HepG2 (cell line): ENCODE measurements at regions not wholly inside any gene's neighbourhood (a gene's known extent, or its start where the extent isn't known, plus 50 kb on each side); places are given as distances from the start of the nearest gene placed in this dataset.

Experiments
- ATAC-seq: fragments of 200-7000 bp; cut with Tn5 transposase; 3 replicates; pipeline ENCODE4 v1.9.1; 2020; ENCODE audit warnings: mild to moderate bottlenecking, moderate library complexity
- BruUV-seq: library from RNA; stranded (reverse); fragments of 400-500 nt; replicated peaks from 2 replicates; lab custom pipeline; 2021; lab: Mats Ljungman, UMichigan
- CTCF ChIA-PET: fragments of 300-600 bp; formaldehyde crosslinking; extraction: SDS; loops from one replicate; lab custom pipeline; 2021; ENCODE audit warnings: low total read pairs, inconsistent platforms, low intra/inter-chr PET ratio; lab: Yijun Ruan, JAX
- POLR2A ChIA-PET: fragments of 350-600 bp; sonication (Branson Sonifier 250); formaldehyde crosslinking; loops from one replicate; lab custom pipeline; 2020; ENCODE audit warnings: antibody characterized with exemption, inconsistent platforms; lab: Yijun Ruan, JAX
- DNase-seq: peaks from one replicate; pipeline ENCODE4 v3.0.0-alpha.2; 2015; ENCODE audit warnings: low spot score
- FAIRE-seq: peaks from 3 replicates; lab custom pipeline; 2011; peaks lifted over from hg19 to GRCh38; lab: Jason Lieb, UNC
- H2AFZ ChIP-seq: one replicate; pipeline ENCODE4 v1.6.1; 2011; ENCODE audit warnings: low read length, inconsistent platforms
- H3K27ac ChIP-seq: fragments of 300-600 bp; 3 replicates; pipeline ENCODE4 v1.8.0; 2011; ENCODE audit warnings: mixed run types, mild to moderate bottlenecking, mixed read lengths, low read length, inconsistent platforms; ENCODE audit not compliant: insufficient read depth; ENCODE audit errors: extremely low read length
- H3K27me3 ChIP-seq, 2 experiments: fragments of 200-600 bp in 1 of 2; 2 replicates in 1 of 2; 3 replicates in 1 of 2; pipeline versions ENCODE4 v1.6.0 to v1.8.0; 2011; ENCODE audit warnings: low read length in 2 of 2, mild to moderate bottlenecking in 2 of 2, moderate library complexity in 2 of 2, inconsistent platforms in 1 of 2; ENCODE audit not compliant: insufficient read depth in 2 of 2, control insufficient read depth in 1 of 2
- H3K36me3 ChIP-seq, 2 experiments: fragments of 200-600 bp in 1 of 2; replicated peaks in 1 of 2; 2 replicates in 1 of 2; 3 replicates in 1 of 2; pipeline versions ENCODE4 v1.5.1 to v1.8.0; 2011; ENCODE audit warnings: low read length in 2 of 2, inconsistent platforms in 1 of 2; ENCODE audit not compliant: insufficient read depth in 2 of 2, control insufficient read depth in 1 of 2
- H3K4me1 ChIP-seq: 2 replicates; pipeline ENCODE4 v1.5.1; 2012; ENCODE audit warnings: low read length, inconsistent platforms; ENCODE audit not compliant: insufficient read depth
- H3K4me2 ChIP-seq: 2 replicates; pipeline ENCODE4 v1.6.0; 2011; ENCODE audit warnings: low read depth, low read length, inconsistent platforms
- H3K4me3 ChIP-seq, 3 experiments: fragments of 200-600 bp in 1 of 3; sonication (generic), shearing (Covaris generic) in 1 of 3; replicated peaks in 1 of 3; 2 replicates each; pipeline ENCODE4 v1.5.1; 2011 to 2016; ENCODE audit warnings: low read length in 3 of 3, inconsistent platforms in 2 of 3, low read depth in 2 of 3, mild to moderate bottlenecking in 2 of 3, control low read depth in 1 of 3, mixed read lengths in 1 of 3; ENCODE audit not compliant: insufficient read depth in 1 of 3
- H3K79me2 ChIP-seq: one replicate; pipeline ENCODE4 v1.6.1; 2011; ENCODE audit warnings: low read length, inconsistent platforms; ENCODE audit not compliant: insufficient read depth
- H3K9ac ChIP-seq: 2 replicates; pipeline ENCODE4 v1.6.0; 2011; ENCODE audit warnings: mild to moderate bottlenecking, low read depth, low read length, inconsistent platforms; ENCODE audit not compliant: insufficient read depth
- H3K9me3 ChIP-seq: 2 replicates; pipeline ENCODE4 v1.5.1; 2012; ENCODE audit warnings: mild to moderate bottlenecking, low read length
- H4K20me1 ChIP-seq: 2 replicates; pipeline ENCODE4 v1.6.0; 2011; ENCODE audit warnings: inconsistent platforms, mild to moderate bottlenecking, low read length, moderate library complexity; ENCODE audit not compliant: insufficient read depth
- ARNT ChIP-seq: fragments of 450-650 bp; IDR thresholded peaks from 2 replicates; pipeline ENCODE4 v1.6.1; 2017
- FOXK1 ChIP-seq: sonication (generic); formaldehyde crosslinking; IDR thresholded peaks from 2 replicates; pipeline ENCODE4 v1.4.0; 2020; ENCODE audit warnings: low read depth, missing genetic modification reagents, borderline replicate concordance
- FOXM1 ChIP-seq: sonication (generic); formaldehyde crosslinking; IDR thresholded peaks from 2 replicates; pipeline ENCODE4 v1.5.0; 2020; ENCODE audit warnings: missing genetic modification reagents
- GTF2F1 ChIP-seq: fragments of 150-350 bp; IDR thresholded peaks from 2 replicates; pipeline ENCODE4 v1.6.1; 2014; ENCODE audit warnings: low read length
- HIVEP1 ChIP-seq: sonication (generic); formaldehyde crosslinking; IDR thresholded peaks from 2 replicates; pipeline ENCODE4 v1.4.0; 2020; ENCODE audit warnings: mild to moderate bottlenecking, missing genetic modification reagents
- HOXA9 ChIP-seq: sonication (generic); formaldehyde crosslinking; IDR thresholded peaks from 2 replicates; pipeline ENCODE4 v1.8.1; 2022; ENCODE audit warnings: missing genetic modification reagents, mild to moderate bottlenecking, moderate library complexity, borderline replicate concordance
- KMT2B ChIP-seq: IDR thresholded peaks from 2 replicates; pipeline ENCODE4 v1.6.1; 2016; ENCODE audit warnings: missing genetic modification reagents, missing compliant biosample characterization
- RELA ChIP-seq: sonication (generic); formaldehyde crosslinking; IDR thresholded peaks from 2 replicates; pipeline ENCODE4 v1.4.0; 2020; ENCODE audit warnings: missing genetic modification reagents
- SAFB2 ChIP-seq: sonication (generic); formaldehyde crosslinking; IDR thresholded peaks from 2 replicates; pipeline ENCODE4 v1.5.1; 2020; ENCODE audit warnings: missing genetic modification reagents, low read depth, mild to moderate bottlenecking, borderline replicate concordance
- SIN3B ChIP-seq: fragments of 150-350 bp; IDR thresholded peaks from 2 replicates; pipeline ENCODE4 v1.6.1; 2014; ENCODE audit warnings: low read length
- ZBTB14 ChIP-seq: sonication (generic); formaldehyde crosslinking; IDR thresholded peaks from 2 replicates; pipeline ENCODE4 v1.4.0; 2020; ENCODE audit warnings: missing genetic modification reagents
- ZNF251 ChIP-seq: sonication (generic); formaldehyde crosslinking; IDR thresholded peaks from 2 replicates; pipeline ENCODE4 v1.9.0; 2021; ENCODE audit warnings: mild to moderate bottlenecking, missing genetic modification reagents
- ZNF260 ChIP-seq: sonication (generic); formaldehyde crosslinking; IDR thresholded peaks from 2 replicates; pipeline ENCODE4 v1.4.0; 2020; ENCODE audit warnings: missing genetic modification reagents, low read depth, mild to moderate bottlenecking, borderline replicate concordance
- ZNF367 ChIP-seq: sonication (generic); formaldehyde crosslinking; IDR thresholded peaks from 2 replicates; pipeline ENCODE4 v1.4.0; 2020; ENCODE audit warnings: missing genetic modification reagents, borderline replicate concordance
- ZNF549 ChIP-seq: sonication (generic); formaldehyde crosslinking; IDR thresholded peaks from 2 replicates; pipeline ENCODE4 v1.5.0; 2020; ENCODE audit warnings: missing genetic modification reagents
- ZNF550 ChIP-seq: sonication (generic); formaldehyde crosslinking; IDR thresholded peaks from 2 replicates; pipeline ENCODE4 v1.4.0; 2020; ENCODE audit warnings: mild to moderate bottlenecking, missing genetic modification reagents, borderline replicate concordance
- ZNF790 ChIP-seq: sonication (generic); formaldehyde crosslinking; IDR thresholded peaks from 2 replicates; pipeline ENCODE4 v1.8.0; 2022; ENCODE audit warnings: missing genetic modification reagents, mild to moderate bottlenecking, borderline replicate concordance
- WGBS: methylation state at CpG from one replicate; pipeline ENCODE4 v1.1.6; 2017; ENCODE audit warnings: low lambda C conversion rate; 5-methylcytosine and 5-hydroxymethylcytosine counted together
- in situ Hi-C: cut with HindIII; loops from 2 replicates; pipeline ENCODE4 v1.10.0; 2017; ENCODE audit warnings: low pct_unique_long_range_greater_than_20kb; ENCODE audit not compliant: extremely low pct_ligation_motif_present
- intact Hi-C: fragments of 100-400 bp; cut with micrococcal nuclease; formaldehyde crosslinking; loops from one replicate; pipeline ENCODE4 v1.10.0; 2022; ENCODE audit not compliant: unreplicated experiment
- TF ChIP-seq, protein P1 (sequence below): sonication (generic); formaldehyde crosslinking; IDR thresholded peaks from 2 replicates; pipeline ENCODE4 v1.4.0; 2020; ENCODE audit warnings: missing genetic modification reagents; ENCODE audit errors: not compliant biosample characterization
- TF ChIP-seq, protein P2 (sequence below): sonication (generic); formaldehyde crosslinking; conservative IDR thresholded peaks from 2 replicates; pipeline ENCODE4 v1.8.1; 2023; ENCODE audit warnings: missing genetic modification reagents

DNA sequence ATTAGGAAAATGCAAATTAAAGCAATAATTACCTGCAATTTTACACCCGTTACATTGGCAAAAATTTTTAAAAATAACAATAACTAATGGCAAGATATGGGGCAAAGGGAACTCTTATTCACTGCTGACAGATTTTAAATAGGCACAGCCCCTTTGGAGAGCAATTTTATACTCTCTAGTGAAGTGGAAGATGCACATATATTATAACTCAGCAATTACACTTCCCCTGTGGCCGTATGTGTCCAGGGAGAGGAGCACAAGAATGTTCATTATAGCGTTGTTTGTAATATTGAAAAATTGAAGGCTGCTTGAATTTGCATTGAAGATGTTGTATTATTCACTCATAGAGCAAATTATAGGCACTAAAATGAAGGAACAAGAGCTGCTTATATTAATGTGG, 488.3 kb upstream of the ATXN7L3B start:
- no TSS peak for BruUV-seq
- in situ Hi-C loops (no loop called here), intact Hi-C loops (no loop called here)
- no peak overlapping the region for H3K4me2 ChIP-seq
- WGBS = 14% methylated on average over 3 of the region's 3 CpGs
- TF ChIP-seq SIN3B (no peak), FOXK1 (CRISPR knock-in tag) (no peak), GTF2F1 (no peak), HOXA9 (CRISPR knock-in tag) (no peak), ZNF790 (CRISPR knock-in tag) (no peak), SAFB2 (CRISPR knock-in tag) (no peak), ZNF251 (CRISPR knock-in tag) (no peak), ZNF260 (CRISPR knock-in tag) (no peak)
- TF ChIP-seq, protein P1, sequence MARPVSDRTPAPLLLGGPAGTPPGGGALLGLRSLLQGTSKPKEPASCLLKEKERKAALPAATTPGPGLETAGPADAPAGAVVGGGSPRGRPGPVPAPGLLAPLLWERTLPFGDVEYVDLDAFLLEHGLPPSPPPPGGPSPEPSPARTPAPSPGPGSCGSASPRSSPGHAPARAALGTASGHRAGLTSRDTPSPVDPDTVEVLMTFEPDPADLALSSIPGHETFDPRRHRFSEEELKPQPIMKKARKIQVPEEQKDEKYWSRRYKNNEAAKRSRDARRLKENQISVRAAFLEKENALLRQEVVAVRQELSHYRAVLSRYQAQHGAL (CRISPR knock-in tag) = no peak
- no peaks in the 10 kb centered on the region for H3K27me3 ChIP-seq
- H3K9me3 ChIP-seq = no peaks in the 10 kb centered on the region
- no peaks in the 10 kb centered on the region for H3K36me3 ChIP-seq
- no peaks in the 10 kb centered on the region for H3K79me2 ChIP-seq
- H4K20me1 ChIP-seq = no peaks in the 10 kb centered on the region
- ChIA-PET CTCF (no interaction called here), POLR2A (no interaction called here)
- FAIRE-seq (no peak), ATAC-seq (no peak), DNase-seq (no peak)
- H2AFZ ChIP-seq = no peak overlapping the region
- H3K27ac ChIP-seq = no peak overlapping the region
- H3K4me1 ChIP-seq = no peaks in the 10 kb centered on the region
- no peak overlapping the region for H3K4me3 ChIP-seq
- H3K9ac ChIP-seq = no peak overlapping the region

GRCh38 chr12:74051848-74052247, 485.8 kb upstream of the ATXN7L3B start:
- H3K27me3 ChIP-seq = no peaks in the 10 kb centered on the region
- H3K9me3 ChIP-seq = no peaks in the 10 kb centered on the region
- no peak for FAIRE-seq
- in situ Hi-C loops = no loop called here
- H3K36me3 ChIP-seq = no peaks in the 10 kb centered on the region
- 13% methylated on average over 1 of the region's 1 CpG for WGBS
- H3K9ac ChIP-seq = no peak overlapping the region
- intact Hi-C loops = no loop called here
- ChIA-PET CTCF (no interaction called here), POLR2A (no interaction called here)
- H3K4me1 ChIP-seq = no peaks in the 10 kb centered on the region
- H3K79me2 ChIP-seq = no peaks in the 10 kb centered on the region
- ATAC-seq = no peak
- no peak overlapping the region for H3K4me2 ChIP-seq
- no peak for DNase-seq
- no peak overlapping the region for H2AFZ ChIP-seq
- BruUV-seq = no TSS peak
- no peak overlapping the region for H3K4me3 ChIP-seq
- no peaks in the 10 kb centered on the region for H4K20me1 ChIP-seq
- H3K27ac ChIP-seq = no peak overlapping the region
- TF ChIP-seq ARNT (no peak), FOXM1 (CRISPR knock-in tag) (no peak), ZBTB14 (CRISPR knock-in tag) (no peak), HIVEP1 (CRISPR knock-in tag) (no peak), ZNF367 (CRISPR knock-in tag) (no peak), ZNF550 (CRISPR knock-in tag) (no peak), RELA (CRISPR knock-in tag) (no peak), KMT2B (CRISPR knock-in tag) (no peak), ZNF549 (CRISPR knock-in tag) (no peak)
- TF ChIP-seq, protein P2, sequence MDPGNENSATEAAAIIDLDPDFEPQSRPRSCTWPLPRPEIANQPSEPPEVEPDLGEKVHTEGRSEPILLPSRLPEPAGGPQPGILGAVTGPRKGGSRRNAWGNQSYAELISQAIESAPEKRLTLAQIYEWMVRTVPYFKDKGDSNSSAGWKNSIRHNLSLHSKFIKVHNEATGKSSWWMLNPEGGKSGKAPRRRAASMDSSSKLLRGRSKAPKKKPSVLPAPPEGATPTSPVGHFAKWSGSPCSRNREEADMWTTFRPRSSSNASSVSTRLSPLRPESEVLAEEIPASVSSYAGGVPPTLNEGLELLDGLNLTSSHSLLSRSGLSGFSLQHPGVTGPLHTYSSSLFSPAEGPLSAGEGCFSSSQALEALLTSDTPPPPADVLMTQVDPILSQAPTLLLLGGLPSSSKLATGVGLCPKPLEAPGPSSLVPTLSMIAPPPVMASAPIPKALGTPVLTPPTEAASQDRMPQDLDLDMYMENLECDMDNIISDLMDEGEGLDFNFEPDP = no peak
